ENCODE measurements at regions not wholly inside any gene's neighbourhood (a gene's known extent, or its start where the extent isn't known, plus 50 kb on each side); places are given as distances from the start of the nearest gene placed in this dataset.

GRCh38 chr12:93163260-93164036 is 214.3 kb upstream of the NUDT4 start:
- no peak for DNase-seq

DNA sequence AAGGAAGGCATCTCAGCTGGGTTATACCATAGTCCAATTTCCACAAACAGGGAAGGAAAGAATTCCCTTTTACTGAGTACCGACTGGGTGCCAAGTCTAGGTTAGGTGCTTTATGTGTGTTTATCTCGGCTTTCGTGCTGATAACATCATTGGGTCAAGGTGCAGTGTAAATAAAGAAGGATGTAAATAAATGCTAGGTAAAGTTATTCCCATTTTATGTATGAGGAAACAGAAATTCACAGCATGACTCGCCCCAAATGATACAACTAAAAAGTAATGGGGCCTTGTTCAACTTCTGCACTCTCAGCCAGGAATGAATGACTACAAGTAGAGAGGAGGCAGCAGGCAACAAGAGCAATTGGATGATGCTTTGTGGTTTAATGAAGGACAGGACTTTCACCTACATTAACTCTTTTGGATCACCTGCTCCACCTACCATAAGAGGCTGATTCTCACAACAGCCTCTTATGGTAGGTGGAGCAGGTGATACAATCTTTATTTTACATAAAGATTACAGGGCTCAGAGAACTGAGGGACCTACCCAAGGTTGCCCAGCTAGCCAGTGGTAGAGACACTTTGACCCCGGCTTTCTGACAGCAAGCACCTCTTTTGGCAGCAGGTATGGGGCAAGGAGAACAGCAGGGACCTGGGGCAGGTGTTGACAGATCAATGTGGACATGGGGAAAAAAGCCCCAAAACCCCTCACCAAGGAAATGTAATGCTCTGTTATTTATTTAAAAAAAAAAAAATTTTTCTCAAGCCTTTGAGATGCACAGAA is 213.4 kb upstream of the NUDT4 start:
- no peak for DNase-seq

GRCh38 chr12:93165384-93165932 is 212.3 kb upstream of the NUDT4 start:
- no peak for DNase-seq

- no peak for DNase-seq
Observed at GRCh38 chr12:93166541-93167307, 211.0 kb upstream of the NUDT4 start.

- DNase-seq: no peak
Observed at GRCh38 chr12:93167331-93167730, 210.4 kb upstream of the NUDT4 start.

DNA sequence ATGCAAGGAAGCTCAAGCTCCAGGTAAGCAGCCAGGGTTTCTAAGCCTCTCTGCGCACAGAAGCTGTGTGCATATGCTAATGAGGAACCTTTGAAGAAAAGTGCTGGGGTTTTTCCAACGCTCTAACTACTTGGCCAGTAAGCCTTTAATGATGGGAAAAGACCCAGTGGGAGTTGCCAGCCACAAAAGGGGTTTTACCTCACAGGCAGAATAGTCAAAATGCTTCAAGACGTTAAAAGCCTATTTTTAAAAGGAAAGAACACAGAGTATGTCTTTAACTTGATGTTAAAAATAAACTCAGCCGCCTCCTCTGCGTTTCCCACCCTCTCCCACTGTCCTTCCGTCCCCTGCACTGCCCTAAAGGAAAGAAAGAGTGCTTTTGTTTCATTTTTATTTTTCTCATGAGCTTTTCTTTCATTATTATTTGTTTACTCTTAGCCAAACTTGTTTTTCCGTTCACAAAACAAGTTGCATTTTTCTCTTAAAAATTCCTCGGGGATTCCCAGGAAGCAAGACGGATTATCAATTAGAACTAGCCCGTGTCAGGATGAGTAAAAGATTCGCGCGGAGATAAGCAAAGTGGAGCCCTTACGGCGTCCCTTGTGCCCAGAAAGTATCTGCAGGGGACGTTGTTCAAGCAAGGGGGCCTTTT is 209.8 kb upstream of the NUDT4 start:
- DNase-seq: peak; percentile 43

DNA sequence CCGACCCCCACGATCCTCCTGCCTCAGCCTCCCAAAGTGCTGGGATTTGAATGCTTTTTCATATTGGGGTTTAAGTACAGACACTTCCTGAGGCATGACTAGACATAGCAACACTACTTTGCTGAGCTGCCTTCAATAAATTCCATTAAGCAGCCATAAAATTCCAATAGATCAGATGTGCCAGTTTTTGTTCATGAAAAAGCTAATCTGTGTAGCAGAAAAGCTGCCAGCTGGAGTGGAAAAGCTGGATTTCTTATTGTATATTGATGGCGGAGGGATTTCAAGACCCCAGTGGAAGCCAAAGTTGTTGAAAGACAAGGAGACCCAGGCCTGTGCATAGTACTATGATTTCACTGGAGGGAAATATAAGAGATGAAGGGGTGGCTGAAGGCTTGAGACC is 209.0 kb upstream of the NUDT4 start:
- no peak for DNase-seq

- no peak for DNase-seq
Observed at GRCh38 chr12:93169536-93169935, 208.2 kb upstream of the NUDT4 start.

DNA sequence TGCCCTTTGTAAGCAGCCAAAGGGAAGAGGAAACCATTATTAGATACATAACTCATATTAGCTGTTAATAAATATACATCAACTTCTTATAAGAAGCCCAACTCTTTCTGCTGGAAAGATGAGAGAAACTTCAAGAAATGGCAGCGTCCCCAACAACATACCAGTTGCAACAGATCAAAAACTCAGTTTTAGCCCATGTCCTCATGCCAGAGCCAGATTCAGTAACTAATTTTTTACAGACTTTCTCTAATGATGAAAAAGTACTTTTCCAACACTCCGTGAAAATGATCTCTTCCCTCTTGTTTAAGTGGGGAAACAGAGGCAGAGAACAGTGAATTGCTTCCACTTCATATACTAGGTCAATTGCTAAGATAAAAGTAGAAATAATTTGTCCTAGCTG is 206.8 kb upstream of the NUDT4 start:
- DNase-seq: no peak

- DNase-seq: no peak
Observed at GRCh38 chr12:93173178-93173957, 204.4 kb upstream of the NUDT4 start.

DNA sequence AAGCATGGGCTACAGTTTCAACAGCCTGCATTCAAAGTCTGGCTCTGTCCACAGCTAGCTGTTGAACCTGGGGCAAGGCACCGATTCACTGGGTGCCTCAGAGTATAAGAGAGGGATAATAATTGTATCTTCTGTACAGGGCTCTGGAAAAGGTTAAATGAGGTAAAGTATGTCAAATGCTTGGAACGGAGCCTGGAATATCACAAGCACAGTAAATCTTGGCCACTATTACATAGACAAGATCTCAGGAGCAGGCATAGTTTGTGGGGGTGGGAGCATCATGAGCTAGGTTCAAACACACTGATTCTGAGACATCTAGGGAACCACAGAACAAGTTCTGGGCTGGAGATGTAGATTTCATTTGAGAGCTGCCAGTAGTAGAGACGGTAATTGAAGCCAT is 203.7 kb upstream of the NUDT4 start:
- DNase-seq: no peak

- DNase-seq: no peak
Observed at GRCh38 chr12:93174473-93174872, 203.3 kb upstream of the NUDT4 start.

GRCh38 chr12:93176165-93176564 is 201.6 kb upstream of the NUDT4 start:
- DNase-seq: no peak

DNA sequence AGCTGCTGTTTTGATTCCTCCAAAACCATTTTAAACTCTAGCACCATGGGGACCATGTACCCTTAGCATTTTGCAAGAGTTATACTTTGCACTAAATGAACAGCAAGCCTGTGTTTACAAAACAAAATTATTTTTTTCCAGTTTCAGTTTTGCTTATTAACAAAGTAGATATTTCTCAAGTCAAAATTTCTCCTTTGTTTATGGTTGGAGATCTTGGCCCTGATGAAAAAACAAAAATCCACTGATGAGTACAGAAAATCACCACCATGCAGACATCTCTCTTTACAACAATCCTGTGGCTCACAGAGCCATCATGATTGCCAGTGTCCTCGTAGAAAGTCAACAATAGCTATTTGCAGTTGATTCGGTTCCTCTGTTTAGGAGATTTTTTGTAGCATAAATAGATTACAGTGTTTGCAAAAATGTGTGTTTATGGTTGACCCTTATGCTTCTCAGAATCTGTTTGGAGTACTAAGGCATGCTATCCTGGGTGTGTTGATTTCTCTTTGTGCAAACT is 201.1 kb upstream of the NUDT4 start:
- no peak for DNase-seq

GRCh38 chr12:93177208-93178153 is 200.2 kb upstream of the NUDT4 start:
- no peak for DNase-seq

GRCh38 chr12:93178154-93178878 is 199.4 kb upstream of the NUDT4 start:
- DNase-seq: no peak

- DNase-seq: no peak
Observed at GRCh38 chr12:93179792-93180191, 197.9 kb upstream of the NUDT4 start.

DNA sequence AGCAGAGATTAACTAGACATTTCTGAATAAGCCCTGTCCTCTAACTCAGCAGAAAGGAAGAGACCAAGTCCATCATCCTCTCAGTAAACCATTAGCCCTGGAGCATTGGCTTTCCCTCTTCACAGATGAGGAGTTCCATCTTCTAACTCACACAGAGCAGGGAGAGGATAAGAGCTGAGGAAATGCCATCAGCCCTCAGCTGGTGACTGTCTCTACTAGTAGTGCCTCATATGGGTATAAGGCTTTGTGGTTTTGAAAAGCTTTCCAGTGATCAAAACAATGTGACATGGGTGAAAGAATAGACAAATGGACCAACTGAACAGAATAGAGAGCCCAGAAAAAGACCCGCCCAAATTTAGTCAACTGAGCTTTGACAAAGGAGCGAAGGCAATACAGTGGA is 197.2 kb upstream of the NUDT4 start:
- no peak for DNase-seq

GRCh38 chr12:93181409-93181965 is 196.2 kb upstream of the NUDT4 start:
- DNase-seq: no peak
